Mesenchymal stem cell (in vitro differentiated cells and primary cell): ENCODE measurements at regions not wholly inside any gene's neighbourhood (a gene's known extent, or its start where the extent isn't known, plus 50 kb on each side); places are given as distances from the start of the nearest gene placed in this dataset.

Source experiments
- DNase-seq: peaks from one replicate; pipeline ENCODE4 v3.0.0-alpha.2; 2013
- H2AFZ ChIP-seq: one replicate; pipeline ENCODE4 v1.6.1; 2013; ENCODE audit warnings: low read depth, mild to moderate bottlenecking, control low read depth, inconsistent platforms, low read length, moderate library complexity
- H2AK5ac ChIP-seq: 2 replicates; pipeline ENCODE4 v1.6.1; 2013; ENCODE audit warnings: low read length, moderate library complexity, mild to moderate bottlenecking, inconsistent platforms; ENCODE audit not compliant: severe bottlenecking
- H2BK120ac ChIP-seq: one replicate; pipeline ENCODE4 v1.6.1; 2013; ENCODE audit warnings: low read depth, mild to moderate bottlenecking, inconsistent platforms, low read length, moderate library complexity
- H2BK12ac ChIP-seq, 2 experiments: one replicate each; pipeline ENCODE4 v1.6.1; 2013; ENCODE audit warnings: inconsistent platforms in 2 of 2, low read length in 2 of 2, mild to moderate bottlenecking in 2 of 2, moderate library complexity in 2 of 2, control low read depth in 1 of 2
- H2BK15ac ChIP-seq: one replicate; pipeline ENCODE4 v1.6.1; 2013; ENCODE audit warnings: mild to moderate bottlenecking, low read depth, inconsistent platforms; ENCODE audit not compliant: poor library complexity, severe bottlenecking
- H2BK5ac ChIP-seq: 2 replicates; pipeline ENCODE4 v1.6.1; 2013; ENCODE audit warnings: low read depth, mild to moderate bottlenecking, low read length, control low read depth, inconsistent platforms; ENCODE audit not compliant: poor library complexity, severe bottlenecking
- H3K14ac ChIP-seq, 2 experiments: one replicate each; pipeline ENCODE4 v1.6.1; 2013; ENCODE audit warnings: inconsistent platforms in 2 of 2, low read length in 2 of 2, control low read depth in 1 of 2, mild to moderate bottlenecking in 1 of 2, moderate library complexity in 1 of 2
- H3K18ac ChIP-seq, 2 experiments: one replicate each; pipeline ENCODE4 v1.6.1; 2013; ENCODE audit warnings: inconsistent platforms in 2 of 2, low read length in 2 of 2, control low read depth in 1 of 2, low read depth in 1 of 2, mild to moderate bottlenecking in 1 of 2
- H3K23ac ChIP-seq, 2 experiments: one replicate each; pipeline ENCODE4 v1.6.1; 2013; ENCODE audit warnings: inconsistent platforms in 2 of 2, low read length in 2 of 2, mild to moderate bottlenecking in 2 of 2, moderate library complexity in 2 of 2, control low read depth in 1 of 2
- H3K27ac ChIP-seq: 2 replicates; pipeline ENCODE4 v1.5.1; 2013; ENCODE audit warnings: mild to moderate bottlenecking, moderate library complexity, low read length, control low read depth, inconsistent platforms; ENCODE audit not compliant: poor library complexity, severe bottlenecking
- H3K27me3 ChIP-seq, 2 experiments: 2 replicates each; pipeline versions ENCODE4 v1.6.1 to v1.7.0; 2013; ENCODE audit warnings: low read length in 2 of 2, mild to moderate bottlenecking in 2 of 2, moderate library complexity in 2 of 2, control low read depth in 1 of 2, inconsistent platforms in 1 of 2; ENCODE audit not compliant: control insufficient read depth in 1 of 2, insufficient read depth in 1 of 2
- H3K36me3 ChIP-seq, 2 experiments: 2 replicates each; pipeline versions ENCODE4 v1.6.1 to v1.7.0; 2013; ENCODE audit warnings: low read length in 2 of 2, control low read depth in 1 of 2, inconsistent platforms in 1 of 2, low read depth in 1 of 2, mild to moderate bottlenecking in 1 of 2; ENCODE audit not compliant: insufficient read depth in 2 of 2, control insufficient read depth in 1 of 2
- H3K4ac ChIP-seq, 2 experiments: one replicate each; pipeline ENCODE4 v1.6.1; 2013; ENCODE audit warnings: inconsistent platforms in 2 of 2, low read length in 2 of 2, mild to moderate bottlenecking in 2 of 2, moderate library complexity in 2 of 2, control low read depth in 1 of 2, low read depth in 1 of 2
- H3K4me1 ChIP-seq: 2 replicates; pipeline ENCODE4 v1.6.1; 2013; ENCODE audit warnings: low read depth, low read length, control low read depth; ENCODE audit not compliant: control insufficient read depth, insufficient read depth
- H3K4me2 ChIP-seq: 2 replicates; pipeline ENCODE4 v1.6.1; 2013; ENCODE audit warnings: low read length, mild to moderate bottlenecking, inconsistent platforms; ENCODE audit not compliant: poor library complexity, severe bottlenecking
- H3K4me3 ChIP-seq, 2 experiments: 2 replicates each; pipeline versions ENCODE4 v1.5.1 to v1.7.0; 2013; ENCODE audit warnings: low read length in 2 of 2, mild to moderate bottlenecking in 2 of 2, control low read depth in 1 of 2, low read depth in 1 of 2; ENCODE audit not compliant: insufficient read depth in 1 of 2
- H3K79me1 ChIP-seq: replicated peaks from 2 replicates; pipeline ENCODE4 v1.6.1; 2013; ENCODE audit warnings: mild to moderate bottlenecking, control low read depth, low read length, inconsistent platforms; ENCODE audit not compliant: poor library complexity, severe bottlenecking
- H3K9ac ChIP-seq: 2 replicates; pipeline ENCODE4 v1.7.0; 2013; ENCODE audit warnings: mild to moderate bottlenecking, low read length, moderate library complexity
- H3K9me3 ChIP-seq: 2 replicates; pipeline ENCODE4 v1.7.0; 2013; ENCODE audit warnings: mild to moderate bottlenecking, low read length; ENCODE audit not compliant: control insufficient read depth
- H4K8ac ChIP-seq: one replicate; pipeline ENCODE4 v1.6.1; 2013; ENCODE audit warnings: inconsistent platforms, mild to moderate bottlenecking, low read length, moderate library complexity
- H4K91ac ChIP-seq: one replicate; pipeline ENCODE4 v1.6.1; 2013; ENCODE audit warnings: mild to moderate bottlenecking, low read length, inconsistent platforms
- WGBS: methylation state at CpG from one replicate; pipeline ENCODE4 v1.1.7; 2013; ENCODE audit warnings: mixed read lengths; 5-methylcytosine and 5-hydroxymethylcytosine counted together

GRCh38 chr5:99275128-99275527, 346.3 kb upstream of the CHD1 start:
- Histone ChIP-seq H2BK15ac (no peak overlapping the region), H3K18ac (no peak overlapping the region)

GRCh38 chr5:99272576-99272975, 343.8 kb upstream of the CHD1 start:
- Histone ChIP-seq H3K4me2 (no peak overlapping the region), H4K8ac (no peak overlapping the region), H3K23ac (no peak overlapping the region), H4K91ac (no peak overlapping the region), H3K27ac (no peak overlapping the region), H3K9me3 (peaks cover 12% of the 10 kb centered on the region), H3K9ac (no peak overlapping the region), H2BK5ac (no peak overlapping the region), H3K4me3 (no peak overlapping the region), H3K18ac (no peak overlapping the region), H2AFZ (no peak overlapping the region), H3K4ac (no peak overlapping the region), H3K4me1 (no peaks in the 10 kb centered on the region), H3K79me1 (no peaks in the 10 kb centered on the region), H2BK12ac (no peak overlapping the region), H3K27me3 (no peaks in the 10 kb centered on the region), H2BK120ac (no peak overlapping the region), H3K36me3 (no peaks in the 10 kb centered on the region), H3K14ac (no peak overlapping the region), H2BK15ac (no peak overlapping the region), H2AK5ac (no peak overlapping the region)
- no peak for DNase-seq
- WGBS = 66% methylated on average over 2 of the region's 2 CpGs

More at GRCh38 chr5:99275128-99275527, 346.3 kb upstream of the CHD1 start:
- Histone ChIP-seq H2BK12ac (no peak overlapping the region), H4K91ac (no peak overlapping the region), H2AK5ac (no peak overlapping the region), H3K4me2 (no peak overlapping the region), H3K23ac (no peak overlapping the region), H2BK120ac (no peak overlapping the region), H3K27ac (no peak overlapping the region), H3K4me1 (no peaks in the 10 kb centered on the region), H2BK5ac (no peak overlapping the region), H3K4me3 (no peak overlapping the region), H3K9ac (no peak overlapping the region), H2AFZ (no peak overlapping the region), H3K36me3 (no peaks in the 10 kb centered on the region), H3K14ac (no peak overlapping the region), H4K8ac (no peak overlapping the region), H3K4ac (no peak overlapping the region), H3K9me3 (peaks cover 12% of the 10 kb centered on the region), H3K79me1 (no peaks in the 10 kb centered on the region), H3K27me3 (no peaks in the 10 kb centered on the region)
- DNase-seq = no peak
- WGBS = 74% methylated on average over 1 of the region's 1 CpG

- no peaks in the 10 kb centered on the region for H3K4me1 ChIP-seq
- no peak overlapping the region for H2AK5ac ChIP-seq
- H3K4me3 ChIP-seq = no peak overlapping the region
- peaks cover 47% of the 10 kb centered on the region for H3K9me3 ChIP-seq
- no peak overlapping the region for H2BK12ac ChIP-seq
- H3K27me3 ChIP-seq = no peaks in the 10 kb centered on the region
- no peak overlapping the region for H2AFZ ChIP-seq
- H2BK15ac ChIP-seq = no peak overlapping the region
- no peak overlapping the region for H2BK120ac ChIP-seq
- WGBS = no CpG with 5 or more reads among the region's 2 CpGs
- H4K8ac ChIP-seq = no peak overlapping the region
- H3K4ac ChIP-seq = no peak overlapping the region
- no peak for DNase-seq
- H3K18ac ChIP-seq = no peak overlapping the region
- no peak overlapping the region for H3K4me2 ChIP-seq
- H3K23ac ChIP-seq = no peak overlapping the region
- H3K36me3 ChIP-seq = no peaks in the 10 kb centered on the region
- no peak overlapping the region for H3K9ac ChIP-seq
- H3K79me1 ChIP-seq = no peaks in the 10 kb centered on the region
- H3K14ac ChIP-seq = no peak overlapping the region
- no peak overlapping the region for H4K91ac ChIP-seq
- no peak overlapping the region for H3K27ac ChIP-seq
- no peak overlapping the region for H2BK5ac ChIP-seq
Measured at GRCh38 chr5:99258819-99259218, 330.0 kb upstream of the CHD1 start.

- no peak overlapping the region for H2BK15ac ChIP-seq
- no peaks in the 10 kb centered on the region for H3K27me3 ChIP-seq
- H3K14ac ChIP-seq = no peak overlapping the region
- H3K18ac ChIP-seq = no peak overlapping the region
- H2BK120ac ChIP-seq = no peak overlapping the region
- 25% methylated on average over 1 of the region's 2 CpGs for WGBS
- DNase-seq = no peak
- no peak overlapping the region for H4K91ac ChIP-seq
- no peak overlapping the region for H2BK5ac ChIP-seq
- H2AK5ac ChIP-seq = no peak overlapping the region
- H2AFZ ChIP-seq = no peak overlapping the region
- H4K8ac ChIP-seq = no peak overlapping the region
- H3K23ac ChIP-seq = no peak overlapping the region
- peaks cover 6% of the 10 kb centered on the region for H3K9me3 ChIP-seq
- no peaks in the 10 kb centered on the region for H3K4me1 ChIP-seq
- no peak overlapping the region for H3K4me2 ChIP-seq
- no peak overlapping the region for H3K4ac ChIP-seq
- no peak overlapping the region for H3K9ac ChIP-seq
- no peaks in the 10 kb centered on the region for H3K36me3 ChIP-seq
- no peaks in the 10 kb centered on the region for H3K79me1 ChIP-seq
- no peak overlapping the region for H3K4me3 ChIP-seq
- no peak overlapping the region for H3K27ac ChIP-seq
- H2BK12ac ChIP-seq = no peak overlapping the region
Measured at GRCh38 chr5:99248066-99248465, 319.3 kb upstream of the CHD1 start.
